NCI-H345 treated with DMSO at 0.1 percent for 48 hours (cell line): ENCODE measurements at regions not wholly inside any gene's neighbourhood (a gene's known extent, or its start where the extent isn't known, plus 50 kb on each side); places are given as distances from the start of the nearest gene placed in this dataset.
A peak's percentile ranks its signal among the peaks of the same experiment; 100 is the strongest.
"Not testable (repeated sequence)": the region's sequence is repeated elsewhere in the genome, so short reads cannot be mapped to it uniquely, and the experiment has no call there.

Experiments used
- DNase-seq: peaks from one replicate; lab custom pipeline; 2025; ENCODE audit not compliant: unreplicated experiment; lab: John Stamatoyannopoulos, UW

- DNase-seq, result no peak
Observed at GRCh38 chr22:47402876-47403525, 640.6 kb downstream of the TBC1D22A start.

DNA sequence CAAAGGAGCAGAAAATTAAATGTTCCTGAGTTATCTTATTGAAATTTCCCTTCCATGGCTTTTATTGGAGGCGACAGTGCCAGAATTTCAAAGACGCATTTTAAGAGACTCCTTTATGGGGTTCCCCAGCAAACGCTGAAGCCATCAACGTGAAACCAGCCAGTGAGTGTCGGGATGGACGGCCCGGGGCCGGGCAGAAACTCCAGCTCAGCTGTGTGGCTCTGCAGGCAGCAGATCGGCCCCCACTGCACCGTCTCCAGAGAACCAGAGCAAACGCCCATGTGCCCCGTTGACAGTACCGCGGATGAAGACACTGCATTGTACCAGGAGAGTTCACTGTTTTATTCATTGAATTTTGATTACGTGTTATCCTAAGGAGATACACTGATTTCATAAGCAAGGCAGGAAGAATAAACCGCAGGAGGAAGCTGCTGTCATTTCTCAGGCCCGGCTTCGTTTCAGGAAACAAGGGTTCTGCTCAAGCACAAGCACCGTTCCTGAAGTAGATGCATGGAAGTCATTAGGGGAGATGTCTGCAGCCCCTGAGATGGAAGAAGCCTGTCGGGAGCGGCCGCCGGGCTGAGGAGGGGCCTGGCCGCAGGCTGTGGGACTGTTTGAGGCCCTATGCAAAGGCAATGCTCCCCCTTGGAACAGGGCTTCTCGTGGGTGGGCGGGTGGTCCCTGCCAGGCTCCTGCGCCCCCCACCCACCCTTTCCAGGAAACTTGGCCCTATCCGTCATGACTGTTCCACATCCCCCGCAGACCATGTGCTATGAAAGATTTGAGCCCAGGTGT lies 639.7 kb downstream of the TBC1D22A start:
- DNase-seq, result no peak

DNA sequence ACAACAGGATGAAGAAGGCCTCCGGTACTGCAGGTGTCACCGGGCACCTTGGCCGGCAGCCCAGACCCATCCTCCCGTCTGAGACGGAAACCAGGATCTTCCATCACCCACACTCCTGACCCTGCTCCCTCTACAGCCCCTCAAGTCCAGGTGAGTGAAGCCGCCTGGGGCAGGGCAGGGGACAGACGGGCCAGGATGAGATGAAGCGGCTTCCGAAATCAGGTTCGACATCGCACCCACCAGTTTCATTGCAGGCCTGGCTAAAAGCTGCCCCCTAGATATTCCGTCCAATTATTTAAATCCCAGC lies 639.1 kb downstream of the TBC1D22A start:
- DNase-seq, result no peak

DNA sequence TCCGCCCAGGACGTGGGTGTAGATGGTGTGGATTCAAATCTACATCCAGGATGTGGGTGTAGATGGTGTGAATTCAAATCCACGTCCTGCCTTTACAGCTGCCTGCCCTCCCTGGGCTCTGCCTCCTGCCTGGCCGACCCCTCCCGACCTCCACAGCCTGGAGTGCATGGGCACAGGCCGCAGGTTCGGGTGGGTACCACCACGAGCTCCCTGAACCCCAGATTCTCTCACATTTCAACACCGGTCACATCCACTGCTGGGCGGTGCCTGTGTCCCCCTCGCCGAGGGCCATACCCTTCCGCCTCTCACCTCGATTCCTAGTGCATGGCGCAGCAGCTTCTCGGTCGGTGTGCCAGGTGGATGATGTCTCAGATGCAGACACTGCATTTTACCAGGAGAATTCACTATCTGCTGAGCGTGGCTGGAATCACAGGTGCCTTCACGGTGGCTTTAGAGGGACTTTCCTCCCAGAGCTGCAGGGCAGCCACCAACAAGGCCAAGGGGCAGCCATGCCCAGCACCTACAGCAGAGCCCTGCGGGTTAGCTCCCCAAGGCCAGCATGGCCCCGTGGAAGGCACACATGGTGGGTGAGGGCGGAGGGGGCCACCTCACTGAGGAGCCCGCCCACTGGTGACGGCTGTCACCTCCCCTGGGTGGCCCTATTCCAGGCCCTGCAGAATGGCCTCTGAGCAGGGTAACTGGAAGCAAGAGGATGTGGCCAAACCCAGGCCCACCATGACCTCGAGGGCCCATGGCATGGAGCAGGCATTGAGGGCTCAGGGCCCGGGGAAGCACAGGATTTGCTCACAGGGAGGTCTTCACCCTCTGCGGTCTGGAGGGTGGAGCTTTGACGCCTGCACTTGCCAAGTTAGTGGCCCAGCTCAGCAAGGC lies 638.5 kb downstream of the TBC1D22A start:
- DNase-seq, result no peak

- DNase-seq, result not testable (repeated sequence)
Observed at GRCh38 chr22:47400131-47400530, 637.7 kb downstream of the TBC1D22A start.

DNA sequence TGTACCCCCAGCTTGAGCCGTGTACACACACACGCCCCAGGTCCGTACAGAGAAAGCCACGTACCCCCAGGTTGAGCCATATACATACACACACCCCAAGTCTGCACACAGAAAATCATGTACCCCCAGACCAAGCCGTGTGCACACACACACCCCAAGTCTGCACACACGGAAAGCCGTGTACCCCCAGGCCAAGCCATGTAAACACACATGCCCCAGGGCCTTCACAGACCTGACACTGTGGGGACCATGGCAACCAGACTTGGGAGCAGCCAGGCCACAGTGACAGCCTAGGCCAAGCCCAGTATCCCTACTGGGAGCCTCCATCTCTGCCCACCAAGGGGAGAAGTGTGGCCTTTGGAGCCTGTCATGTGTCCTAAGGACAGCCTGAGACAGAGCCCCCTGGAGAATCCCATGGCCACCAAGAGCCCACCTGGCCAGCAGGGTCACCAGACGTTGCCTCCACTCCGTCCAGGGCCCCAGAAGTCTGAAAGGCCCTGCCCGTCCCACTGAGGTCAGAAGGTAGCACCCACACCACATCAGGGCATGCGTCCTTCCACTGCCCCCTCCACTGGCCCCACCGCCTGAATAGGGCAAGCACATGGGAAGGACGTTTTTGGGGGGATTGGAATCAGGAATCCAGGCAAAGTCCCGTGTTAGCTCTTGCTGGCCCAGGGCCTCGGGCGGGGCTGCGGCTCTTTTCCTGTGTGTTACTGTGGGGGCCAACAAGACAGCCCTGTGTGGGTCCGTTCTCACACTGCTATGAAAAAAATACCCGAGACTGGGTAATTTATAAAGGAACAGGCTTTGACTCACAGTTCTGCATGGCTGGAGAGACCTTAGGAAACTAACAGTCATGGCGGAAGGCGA lies 636.7 kb downstream of the TBC1D22A start:
- DNase-seq, result no peak

DNA sequence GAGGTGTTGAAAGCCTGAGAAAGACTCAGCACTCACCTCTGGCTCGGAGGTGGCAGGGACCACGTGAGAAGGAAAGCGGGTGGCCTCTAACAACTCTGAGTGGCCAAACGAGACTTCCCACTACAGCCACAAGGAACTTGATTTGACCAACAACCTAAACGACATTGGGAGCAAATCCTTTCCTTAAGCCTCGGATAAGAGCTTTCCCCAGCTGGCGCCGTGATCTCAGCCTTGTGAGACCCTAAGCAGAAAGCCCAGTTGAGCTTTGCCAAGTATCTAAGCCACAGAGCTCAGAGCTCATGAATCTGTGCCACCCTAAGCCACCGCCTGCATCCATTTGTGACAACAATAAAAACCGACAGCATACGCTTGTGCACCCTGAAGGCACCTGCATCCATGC lies 636.0 kb downstream of the TBC1D22A start:
- DNase-seq, result no peak

GRCh38 chr22:47397673-47398072 lies 635.2 kb downstream of the TBC1D22A start:
- DNase-seq, result no peak

DNA sequence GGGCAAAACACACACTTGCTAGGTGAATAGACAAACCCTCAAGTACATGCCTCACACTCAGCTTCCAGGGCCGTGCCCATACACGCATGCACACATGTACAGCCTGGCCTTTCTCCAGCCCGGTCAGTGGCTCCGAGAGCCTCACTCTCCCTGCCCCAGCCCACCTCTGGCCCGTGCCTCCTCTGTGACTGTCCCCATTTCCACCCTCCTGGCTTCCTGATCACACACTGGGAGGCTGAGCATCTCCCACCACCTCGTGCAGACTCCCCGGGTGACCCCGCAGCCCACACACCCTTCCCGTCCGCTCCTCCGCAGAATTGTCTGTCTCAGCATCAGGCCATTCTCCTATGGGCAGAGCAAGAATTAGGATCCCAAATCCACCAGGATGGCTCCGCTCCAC lies 634.1 kb downstream of the TBC1D22A start:
- DNase-seq, result no peak

- no peak for DNase-seq
Observed at GRCh38 chr22:47396105-47396504, 633.7 kb downstream of the TBC1D22A start.

GRCh38 chr22:47395481-47395880 lies 633.0 kb downstream of the TBC1D22A start:
- DNase-seq, result peak; percentile 54

DNA sequence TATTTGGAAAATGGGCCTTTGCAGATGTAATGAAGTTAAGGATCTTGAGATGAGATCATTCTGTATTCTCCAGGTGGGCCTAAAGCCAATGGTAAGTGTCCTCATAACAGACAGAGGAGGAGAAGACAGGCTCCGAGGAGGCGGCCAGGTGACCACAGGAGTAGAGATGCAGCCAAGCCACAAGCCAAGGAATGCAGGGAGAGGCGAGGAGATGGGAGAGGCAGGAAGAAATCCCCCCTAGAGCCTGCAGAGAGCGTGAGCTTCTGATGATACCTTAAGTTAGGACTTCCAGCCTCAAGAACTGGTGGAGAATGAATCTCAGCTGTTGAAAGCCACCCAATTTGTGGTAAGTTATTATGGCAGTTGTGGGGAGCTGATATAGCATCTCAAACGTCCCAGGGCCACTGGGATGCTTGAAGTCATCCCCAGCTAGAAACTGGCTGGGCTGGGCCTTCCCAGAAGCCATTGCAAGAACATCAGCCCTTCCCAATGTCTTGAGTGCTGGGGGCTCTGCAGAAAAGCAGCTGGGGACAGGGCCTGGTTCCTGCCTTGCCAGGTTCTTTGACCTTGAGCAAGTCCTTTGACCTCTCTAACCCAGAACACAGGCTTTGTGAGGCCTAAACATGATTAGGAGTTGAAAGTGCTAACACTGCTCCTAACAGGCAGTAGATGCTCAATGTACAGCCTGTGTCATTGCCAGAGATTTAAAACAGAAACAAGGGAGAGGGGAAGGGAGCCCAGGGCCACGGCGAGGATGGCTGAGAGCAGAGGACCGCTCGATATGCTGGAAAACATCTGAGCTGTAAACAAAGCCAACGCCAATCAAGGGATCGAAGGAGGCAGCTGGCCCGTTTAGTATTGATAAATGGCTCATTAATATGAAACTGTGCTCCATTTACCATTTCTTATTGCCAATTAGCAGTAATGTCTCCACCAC lies 632.3 kb downstream of the TBC1D22A start:
- DNase-seq, result no peak

- no peak for DNase-seq
Observed at GRCh38 chr22:47393191-47393590, 630.7 kb downstream of the TBC1D22A start.

- DNase-seq, result no peak
Observed at GRCh38 chr22:47392729-47393128, 630.3 kb downstream of the TBC1D22A start.

DNA sequence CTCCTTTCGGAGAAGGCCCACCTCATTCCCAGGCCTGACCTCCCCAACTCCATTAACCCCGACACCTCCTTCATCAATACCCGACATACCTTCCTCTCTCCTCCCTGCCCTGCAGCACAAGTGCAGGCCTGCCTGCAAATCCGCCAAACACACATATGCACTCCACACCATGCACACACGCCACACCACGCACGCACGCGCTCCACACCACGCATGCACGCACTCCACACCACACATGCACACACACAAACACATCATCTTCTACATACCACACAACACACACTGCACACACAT lies 629.6 kb downstream of the TBC1D22A start:
- DNase-seq, result no peak

DNA sequence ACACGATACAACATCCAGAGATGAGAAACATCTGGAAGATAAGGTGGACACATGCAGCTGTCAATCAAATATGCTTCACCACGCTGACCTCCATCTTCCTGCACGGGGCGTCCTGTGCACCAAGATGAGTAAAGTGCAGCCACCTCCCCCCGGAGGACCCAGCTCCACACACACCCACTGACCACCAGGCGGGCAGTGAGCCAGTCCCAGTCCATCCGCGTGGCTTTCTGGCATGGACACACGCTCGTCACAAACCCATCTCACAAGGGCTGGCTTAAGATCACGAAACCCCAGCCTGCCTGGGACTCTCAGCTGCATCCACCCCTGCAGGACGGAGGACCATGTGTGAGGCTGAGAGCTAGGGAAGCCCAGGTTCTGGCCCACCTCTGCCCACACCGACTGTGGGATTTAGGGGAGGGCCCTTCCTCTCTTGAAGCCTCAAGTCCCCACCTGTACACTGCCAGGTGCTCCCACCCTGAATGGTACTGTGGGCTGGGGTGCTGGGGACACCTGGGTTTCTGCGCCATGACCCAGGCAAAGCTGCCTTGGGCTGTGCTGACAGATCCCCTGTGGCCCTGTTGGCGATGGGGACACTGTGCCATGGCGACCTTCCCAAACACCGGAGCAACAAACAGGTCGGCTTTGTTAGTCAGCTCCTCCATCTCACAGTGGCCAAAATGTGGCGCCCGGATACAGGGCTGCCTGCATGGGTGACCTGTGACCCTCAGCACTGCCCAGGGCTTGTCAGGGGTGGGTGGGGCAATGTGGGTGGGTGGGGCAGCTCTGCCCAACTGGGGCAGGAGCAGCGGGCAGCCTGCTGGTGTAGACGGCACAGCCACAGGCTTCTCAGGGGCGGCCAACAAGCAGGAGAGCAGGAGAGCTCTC lies 629.0 kb downstream of the TBC1D22A start:
- DNase-seq, result no peak

- no peak for DNase-seq
Observed at GRCh38 chr22:47390026-47390970, 627.8 kb downstream of the TBC1D22A start.

- DNase-seq, result no peak
Observed at GRCh38 chr22:47389201-47389600, 626.8 kb downstream of the TBC1D22A start.
